ENCODE measurements at regions not wholly inside any gene's neighbourhood (a gene's known extent, or its start where the extent isn't known, plus 50 kb on each side); places are given as distances from the start of the nearest gene placed in this dataset.
A peak's percentile ranks its signal among the peaks of the same experiment; 100 is the strongest.

DNA sequence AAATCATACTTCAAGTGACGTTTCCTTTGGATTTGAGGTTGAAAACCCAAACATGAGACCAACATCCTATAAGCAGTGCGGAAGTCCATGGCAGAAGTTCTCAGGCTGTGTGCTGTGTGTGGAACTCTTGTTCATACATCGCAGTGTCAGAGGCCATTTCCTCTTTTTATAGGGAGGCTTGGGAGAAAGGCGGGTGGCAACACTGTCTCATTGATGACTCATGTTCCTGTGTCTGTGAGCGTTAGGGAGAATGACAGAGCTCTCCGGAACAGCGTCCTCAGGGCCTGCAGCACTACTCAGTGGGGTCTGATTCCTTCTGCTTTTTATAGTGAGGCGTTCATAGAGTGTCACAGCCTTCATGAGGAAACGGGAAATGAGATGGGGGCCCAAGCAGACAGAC, 98.8 kb upstream of the BASP1 start (continued):
- TF ChIP-seq, protein P1, sequence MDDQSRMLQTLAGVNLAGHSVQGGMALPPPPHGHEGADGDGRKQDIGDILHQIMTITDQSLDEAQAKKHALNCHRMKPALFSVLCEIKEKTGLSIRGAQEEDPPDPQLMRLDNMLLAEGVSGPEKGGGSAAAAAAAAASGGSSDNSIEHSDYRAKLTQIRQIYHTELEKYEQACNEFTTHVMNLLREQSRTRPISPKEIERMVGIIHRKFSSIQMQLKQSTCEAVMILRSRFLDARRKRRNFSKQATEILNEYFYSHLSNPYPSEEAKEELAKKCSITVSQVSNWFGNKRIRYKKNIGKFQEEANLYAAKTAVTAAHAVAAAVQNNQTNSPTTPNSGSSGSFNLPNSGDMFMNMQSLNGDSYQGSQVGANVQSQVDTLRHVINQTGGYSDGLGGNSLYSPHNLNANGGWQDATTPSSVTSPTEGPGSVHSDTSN (IDR thresholded peaks at IDR 0.05) = peak; percentile 83
- TF ChIP-seq GATA2 (CRISPR knock-in tag; IDR thresholded peaks at IDR 0.05) = no peak
- TF ChIP-seq ELF1 (IDR thresholded peaks at IDR 0.05) = peak; percentile 50
- peak; percentile 52; the same call in 1 of the 2 replicates for TF ChIP-seq GABPA (IDR thresholded peaks at IDR 0.05; ENCODE audit: low read depth)
- TF ChIP-seq, protein P2, sequence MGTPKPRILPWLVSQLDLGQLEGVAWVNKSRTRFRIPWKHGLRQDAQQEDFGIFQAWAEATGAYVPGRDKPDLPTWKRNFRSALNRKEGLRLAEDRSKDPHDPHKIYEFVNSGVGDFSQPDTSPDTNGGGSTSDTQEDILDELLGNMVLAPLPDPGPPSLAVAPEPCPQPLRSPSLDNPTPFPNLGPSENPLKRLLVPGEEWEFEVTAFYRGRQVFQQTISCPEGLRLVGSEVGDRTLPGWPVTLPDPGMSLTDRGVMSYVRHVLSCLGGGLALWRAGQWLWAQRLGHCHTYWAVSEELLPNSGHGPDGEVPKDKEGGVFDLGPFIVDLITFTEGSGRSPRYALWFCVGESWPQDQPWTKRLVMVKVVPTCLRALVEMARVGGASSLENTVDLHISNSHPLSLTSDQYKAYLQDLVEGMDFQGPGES (IDR thresholded peaks at IDR 0.05; ENCODE audit: low read depth, low read length) = no peak
- TF ChIP-seq, protein P3, sequence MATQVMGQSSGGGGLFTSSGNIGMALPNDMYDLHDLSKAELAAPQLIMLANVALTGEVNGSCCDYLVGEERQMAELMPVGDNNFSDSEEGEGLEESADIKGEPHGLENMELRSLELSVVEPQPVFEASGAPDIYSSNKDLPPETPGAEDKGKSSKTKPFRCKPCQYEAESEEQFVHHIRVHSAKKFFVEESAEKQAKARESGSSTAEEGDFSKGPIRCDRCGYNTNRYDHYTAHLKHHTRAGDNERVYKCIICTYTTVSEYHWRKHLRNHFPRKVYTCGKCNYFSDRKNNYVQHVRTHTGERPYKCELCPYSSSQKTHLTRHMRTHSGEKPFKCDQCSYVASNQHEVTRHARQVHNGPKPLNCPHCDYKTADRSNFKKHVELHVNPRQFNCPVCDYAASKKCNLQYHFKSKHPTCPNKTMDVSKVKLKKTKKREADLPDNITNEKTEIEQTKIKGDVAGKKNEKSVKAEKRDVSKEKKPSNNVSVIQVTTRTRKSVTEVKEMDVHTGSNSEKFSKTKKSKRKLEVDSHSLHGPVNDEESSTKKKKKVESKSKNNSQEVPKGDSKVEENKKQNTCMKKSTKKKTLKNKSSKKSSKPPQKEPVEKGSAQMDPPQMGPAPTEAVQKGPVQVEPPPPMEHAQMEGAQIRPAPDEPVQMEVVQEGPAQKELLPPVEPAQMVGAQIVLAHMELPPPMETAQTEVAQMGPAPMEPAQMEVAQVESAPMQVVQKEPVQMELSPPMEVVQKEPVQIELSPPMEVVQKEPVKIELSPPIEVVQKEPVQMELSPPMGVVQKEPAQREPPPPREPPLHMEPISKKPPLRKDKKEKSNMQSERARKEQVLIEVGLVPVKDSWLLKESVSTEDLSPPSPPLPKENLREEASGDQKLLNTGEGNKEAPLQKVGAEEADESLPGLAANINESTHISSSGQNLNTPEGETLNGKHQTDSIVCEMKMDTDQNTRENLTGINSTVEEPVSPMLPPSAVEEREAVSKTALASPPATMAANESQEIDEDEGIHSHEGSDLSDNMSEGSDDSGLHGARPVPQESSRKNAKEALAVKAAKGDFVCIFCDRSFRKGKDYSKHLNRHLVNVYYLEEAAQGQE (IDR thresholded peaks at IDR 0.05; ENCODE audit: low read depth, low read length) = no peak
- TF ChIP-seq, protein P4, sequence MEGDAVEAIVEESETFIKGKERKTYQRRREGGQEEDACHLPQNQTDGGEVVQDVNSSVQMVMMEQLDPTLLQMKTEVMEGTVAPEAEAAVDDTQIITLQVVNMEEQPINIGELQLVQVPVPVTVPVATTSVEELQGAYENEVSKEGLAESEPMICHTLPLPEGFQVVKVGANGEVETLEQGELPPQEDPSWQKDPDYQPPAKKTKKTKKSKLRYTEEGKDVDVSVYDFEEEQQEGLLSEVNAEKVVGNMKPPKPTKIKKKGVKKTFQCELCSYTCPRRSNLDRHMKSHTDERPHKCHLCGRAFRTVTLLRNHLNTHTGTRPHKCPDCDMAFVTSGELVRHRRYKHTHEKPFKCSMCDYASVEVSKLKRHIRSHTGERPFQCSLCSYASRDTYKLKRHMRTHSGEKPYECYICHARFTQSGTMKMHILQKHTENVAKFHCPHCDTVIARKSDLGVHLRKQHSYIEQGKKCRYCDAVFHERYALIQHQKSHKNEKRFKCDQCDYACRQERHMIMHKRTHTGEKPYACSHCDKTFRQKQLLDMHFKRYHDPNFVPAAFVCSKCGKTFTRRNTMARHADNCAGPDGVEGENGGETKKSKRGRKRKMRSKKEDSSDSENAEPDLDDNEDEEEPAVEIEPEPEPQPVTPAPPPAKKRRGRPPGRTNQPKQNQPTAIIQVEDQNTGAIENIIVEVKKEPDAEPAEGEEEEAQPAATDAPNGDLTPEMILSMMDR (IDR thresholded peaks at IDR 0.05) = no peak
- TF ChIP-seq RAD21 (IDR thresholded peaks at IDR 0.05; ENCODE audit: low read length) = no peak

DNA sequence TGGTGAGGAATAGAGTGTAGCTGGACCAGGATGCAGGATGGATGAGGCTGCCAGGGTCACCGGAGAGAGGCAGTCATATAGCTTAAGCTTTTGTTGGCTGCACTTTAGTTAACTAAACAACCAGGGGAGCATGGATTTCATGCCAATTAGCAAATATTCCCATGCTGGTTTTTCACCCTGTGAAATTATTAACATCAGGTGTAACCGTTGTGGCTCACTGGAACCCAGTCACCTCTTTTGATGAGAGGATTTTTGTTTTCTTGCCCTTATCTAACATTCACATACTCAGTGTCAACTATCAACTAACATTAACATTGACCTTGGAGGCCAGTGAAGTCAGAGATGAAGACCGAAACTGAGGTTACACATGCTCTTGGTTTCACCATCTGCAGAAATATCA, 97.2 kb upstream of the BASP1 start:
- H3K9me2 ChIP-seq = no peaks in the 10 kb centered on the region
- no peak overlapping the region for H3K4me2 ChIP-seq
- ChIA-PET CTCF (interaction anchor here (1.8 kb wide), 1 partner anchor 13 kb away, joined by 6 read pairs; no protein-coding TSS in a partner anchor), POLR2A (no interaction called here)
- peak overlapping the region in 1 of 2 experiments; percentile 97; a peak in 1 of 4 replicates for H3K27ac ChIP-seq (ENCODE audit: low read depth in 2 of 2, low read length in 1 of 2)
- no peaks in the 10 kb centered on the region for H3K9me3 ChIP-seq
- TF ChIP-seq ELF1 (IDR thresholded peaks at IDR 0.05) = no peak
- no peak for TF ChIP-seq TEAD4 (IDR thresholded peaks at IDR 0.05; ENCODE audit: borderline replicate concordance, insufficient read depth)
- no peak for TF ChIP-seq RCOR1 (IDR thresholded peaks at IDR 0.05; ENCODE audit: low read length)
- H3K9ac ChIP-seq = no peak overlapping the region
- H3K27me3 ChIP-seq (ENCODE audit: insufficient read depth) = no peaks in the 10 kb centered on the region
- H3K4me3 ChIP-seq (ENCODE audit: low read depth in 2 of 2, low read length in 1 of 2) = no peak overlapping the region
- no peak for DNase-seq
- peaks cover 0 to 16% of the 10 kb centered on the region in 2 experiments; a peak in 1 of 4 replicates for H3K4me1 ChIP-seq (ENCODE audit: control insufficient read depth in 1 of 2, insufficient read depth in 2 of 2, low read depth in 1 of 2, low read length in 1 of 2)
- no peaks in the 10 kb centered on the region for H3K36me3 ChIP-seq (replicated peaks in 1 of 2; ENCODE audit: control insufficient read depth in 1 of 2, insufficient read depth in 2 of 2, low read length in 1 of 2)
- H3F3A ChIP-seq (replicated peaks; ENCODE audit: insufficient read depth) = peaks cover 26% of the 10 kb centered on the region
- H2AFZ ChIP-seq (ENCODE audit: low read depth) = no peak overlapping the region
- H3K79me2 ChIP-seq (ENCODE audit: insufficient read depth) = no peaks in the 10 kb centered on the region
- WGBS (ENCODE audit: low lambda C conversion rate) = 85% methylated on average over 3 of the region's 3 CpGs
- H4K20me1 ChIP-seq (ENCODE audit: insufficient read depth) = no peaks in the 10 kb centered on the region

Measured in SK-N-SH (cell line).